ENCODE measurements at regions not wholly inside any gene's neighbourhood (a gene's known extent, or its start where the extent isn't known, plus 50 kb on each side); places are given as distances from the start of the nearest gene placed in this dataset.

- TF ChIP-seq KAT2B (IDR thresholded peaks at IDR 0.05; ENCODE audit: borderline replicate concordance, low read depth, low read length) (no peak), HNF4G (IDR thresholded peaks at IDR 0.05; ENCODE audit: borderline replicate concordance, low read depth, low read length) (no peak), HNF4G (CRISPR knock-in tag; IDR thresholded peaks at IDR 0.05; ENCODE audit: borderline replicate concordance, low read depth) (no peak)
These were observed 1017.5 kb upstream of the TENM3 start (continued) for GRCh38 chr4:181225616-181226261.

- intact Hi-C loops (cut with micrococcal nuclease; ENCODE audit: unreplicated experiment) (no loop called here), in situ Hi-C loops (cut with HindIII; ENCODE audit: extremely low pct_ligation_motif_present, low pct_unique_long_range_greater_than_20kb) (no loop called here)
- Histone ChIP-seq H2AFZ (ENCODE audit: low read length) (no peak overlapping the region), H3K4me3 (replicated peaks in 1 of 3; ENCODE audit: insufficient read depth in 1 of 3, low read depth in 2 of 3, low read length in 3 of 3) (no peak overlapping the region), H4K20me1 (ENCODE audit: insufficient read depth, low read length) (no peaks in the 10 kb centered on the region), H3K79me2 (ENCODE audit: insufficient read depth, low read length) (no peaks in the 10 kb centered on the region), H3K4me1 (ENCODE audit: insufficient read depth, low read length) (no peaks in the 10 kb centered on the region), H3K4me2 (ENCODE audit: low read depth, low read length) (no peak overlapping the region), H3K36me3 (replicated peaks in 1 of 2; ENCODE audit: control insufficient read depth in 1 of 2, insufficient read depth in 2 of 2, low read length in 2 of 2) (no peaks in the 10 kb centered on the region), H3K27me3 (ENCODE audit: control insufficient read depth in 1 of 2, insufficient read depth in 2 of 2, low read length in 2 of 2) (no peaks in the 10 kb centered on the region), H3K27ac (ENCODE audit: extremely low read length, insufficient read depth, low read length) (no peak overlapping the region), H3K9ac (ENCODE audit: insufficient read depth, low read depth, low read length) (no peak overlapping the region), H3K9me3 (ENCODE audit: low read length) (no peaks in the 10 kb centered on the region)
- ATAC-seq (peak; percentile 73), FAIRE-seq (no peak), DNase-seq (ENCODE audit: low spot score) (peak; percentile 4)
- 49% methylated on average over 12 of the region's 13 CpGs for WGBS (ENCODE audit: low lambda C conversion rate)
- BruUV-seq (replicated peaks), result no TSS peak
- ChIA-PET POLR2A (no interaction called here), CTCF (ENCODE audit: low intra/inter-chr PET ratio, low total read pairs) (no interaction called here)
- TF ChIP-seq HMGXB4 (CRISPR knock-in tag; IDR thresholded peaks at IDR 0.05; ENCODE audit: borderline replicate concordance in 1 of 2, low read depth in 1 of 2), result no peak
- TF ChIP-seq ZNF543 (CRISPR knock-in tag; IDR thresholded peaks at IDR 0.05), result no peak
- TF ChIP-seq, protein P1, sequence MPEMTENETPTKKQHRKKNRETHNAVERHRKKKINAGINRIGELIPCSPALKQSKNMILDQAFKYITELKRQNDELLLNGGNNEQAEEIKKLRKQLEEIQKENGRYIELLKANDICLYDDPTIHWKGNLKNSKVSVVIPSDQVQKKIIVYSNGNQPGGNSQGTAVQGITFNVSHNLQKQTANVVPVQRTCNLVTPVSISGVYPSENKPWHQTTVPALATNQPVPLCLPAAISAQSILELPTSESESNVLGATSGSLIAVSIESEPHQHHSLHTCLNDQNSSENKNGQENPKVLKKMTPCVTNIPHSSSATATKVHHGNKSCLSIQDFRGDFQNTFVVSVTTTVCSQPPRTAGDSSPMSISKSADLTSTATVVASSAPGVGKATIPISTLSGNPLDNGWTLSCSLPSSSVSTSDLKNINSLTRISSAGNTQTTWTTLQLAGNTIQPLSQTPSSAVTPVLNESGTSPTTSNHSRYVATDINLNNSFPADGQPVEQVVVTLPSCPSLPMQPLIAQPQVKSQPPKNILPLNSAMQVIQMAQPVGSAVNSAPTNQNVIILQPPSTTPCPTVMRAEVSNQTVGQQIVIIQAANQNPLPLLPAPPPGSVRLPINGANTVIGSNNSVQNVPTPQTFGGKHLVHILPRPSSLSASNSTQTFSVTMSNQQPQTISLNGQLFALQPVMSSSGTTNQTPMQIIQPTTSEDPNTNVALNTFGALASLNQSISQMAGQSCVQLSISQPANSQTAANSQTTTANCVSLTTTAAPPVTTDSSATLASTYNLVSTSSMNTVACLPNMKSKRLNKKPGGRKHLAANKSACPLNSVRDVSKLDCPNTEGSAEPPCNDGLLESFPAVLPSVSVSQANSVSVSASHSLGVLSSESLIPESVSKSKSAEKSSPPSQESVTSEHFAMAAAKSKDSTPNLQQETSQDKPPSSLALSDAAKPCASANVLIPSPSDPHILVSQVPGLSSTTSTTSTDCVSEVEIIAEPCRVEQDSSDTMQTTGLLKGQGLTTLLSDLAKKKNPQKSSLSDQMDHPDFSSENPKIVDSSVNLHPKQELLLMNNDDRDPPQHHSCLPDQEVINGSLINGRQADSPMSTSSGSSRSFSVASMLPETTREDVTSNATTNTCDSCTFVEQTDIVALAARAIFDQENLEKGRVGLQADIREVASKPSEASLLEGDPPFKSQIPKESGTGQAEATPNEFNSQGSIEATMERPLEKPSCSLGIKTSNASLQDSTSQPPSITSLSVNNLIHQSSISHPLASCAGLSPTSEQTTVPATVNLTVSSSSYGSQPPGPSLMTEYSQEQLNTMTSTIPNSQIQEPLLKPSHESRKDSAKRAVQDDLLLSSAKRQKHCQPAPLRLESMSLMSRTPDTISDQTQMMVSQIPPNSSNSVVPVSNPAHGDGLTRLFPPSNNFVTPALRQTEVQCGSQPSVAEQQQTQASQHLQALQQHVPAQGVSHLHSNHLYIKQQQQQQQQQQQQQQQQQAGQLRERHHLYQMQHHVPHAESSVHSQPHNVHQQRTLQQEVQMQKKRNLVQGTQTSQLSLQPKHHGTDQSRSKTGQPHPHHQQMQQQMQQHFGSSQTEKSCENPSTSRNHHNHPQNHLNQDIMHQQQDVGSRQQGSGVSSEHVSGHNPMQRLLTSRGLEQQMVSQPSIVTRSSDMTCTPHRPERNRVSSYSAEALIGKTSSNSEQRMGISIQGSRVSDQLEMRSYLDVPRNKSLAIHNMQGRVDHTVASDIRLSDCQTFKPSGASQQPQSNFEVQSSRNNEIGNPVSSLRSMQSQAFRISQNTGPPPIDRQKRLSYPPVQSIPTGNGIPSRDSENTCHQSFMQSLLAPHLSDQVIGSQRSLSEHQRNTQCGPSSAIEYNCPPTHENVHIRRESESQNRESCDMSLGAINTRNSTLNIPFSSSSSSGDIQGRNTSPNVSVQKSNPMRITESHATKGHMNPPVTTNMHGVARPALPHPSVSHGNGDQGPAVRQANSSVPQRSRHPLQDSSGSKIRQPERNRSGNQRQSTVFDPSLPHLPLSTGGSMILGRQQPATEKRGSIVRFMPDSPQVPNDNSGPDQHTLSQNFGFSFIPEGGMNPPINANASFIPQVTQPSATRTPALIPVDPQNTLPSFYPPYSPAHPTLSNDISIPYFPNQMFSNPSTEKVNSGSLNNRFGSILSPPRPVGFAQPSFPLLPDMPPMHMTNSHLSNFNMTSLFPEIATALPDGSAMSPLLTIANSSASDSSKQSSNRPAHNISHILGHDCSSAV (CRISPR knock-in tag; IDR thresholded peaks at IDR 0.05; ENCODE audit: borderline replicate concordance), result no peak
- no peak for TF ChIP-seq AGO2 (optimal IDR thresholded peaks at IDR 0.05; ENCODE audit: low read depth, low read length)
- no peak for TF ChIP-seq HNF4G (IDR thresholded peaks at IDR 0.05; ENCODE audit: borderline replicate concordance, low read depth, low read length)
- TF ChIP-seq HNF4G (CRISPR knock-in tag; IDR thresholded peaks at IDR 0.05; ENCODE audit: borderline replicate concordance, low read depth), result no peak
- no peak for TF ChIP-seq TSC22D2 (CRISPR knock-in tag; IDR thresholded peaks at IDR 0.05; ENCODE audit: borderline replicate concordance)
These were observed 1008.1 kb upstream of the TENM3 start for GRCh38 chr4:181234951-181235680.

Measured in HepG2 (cell line).